HCT116 (cell line): ENCODE measurements at regions not wholly inside any gene's neighbourhood (a gene's known extent, or its start where the extent isn't known, plus 50 kb on each side); places are given as distances from the start of the nearest gene placed in this dataset.

ENCODE experiments used
- ATAC-seq: fragments of 200-7000 bp; cut with Tn5 transposase; 2 replicates; pipeline ENCODE4 v1.9.1; 2020; ENCODE audit warnings: mild to moderate bottlenecking, moderate library complexity
- BruUV-seq: library from RNA; stranded (reverse); fragments of 400-500 nt; replicated peaks from 2 replicates; lab custom pipeline; 2021; lab: Mats Ljungman, UMichigan
- CTCF ChIA-PET: fragments of 300-600 bp; sonication (Branson Sonifier 250); formaldehyde crosslinking; loops from one replicate; lab custom pipeline; 2021; ENCODE audit warnings: antibody characterized with exemption; lab: Charles Lee
- POLR2A ChIA-PET: fragments of 300-600, 350-600 bp; sonication (Branson Sonifier 250); formaldehyde crosslinking; loops from one replicate; lab custom pipeline; 2021; ENCODE audit warnings: antibody characterized with exemption; lab: Charles Lee
- RAD21 ChIA-PET, 2 experiments: fragments of 300-600 bp; sonication (Branson Sonifier 250); formaldehyde crosslinking; loops; one replicate each; lab custom pipeline; 2023; ENCODE audit warnings: low total read pairs in 2 of 2; ENCODE audit not compliant: uncharacterized antibody in 2 of 2, unreplicated experiment in 2 of 2, low non-redundant PET in 1 of 2; lab: Charles Lee
- DNase-seq: peaks from one replicate; pipeline ENCODE4 v3.0.0-alpha.2; 2010; ENCODE audit warnings: low read depth, low spot score
- H2AFZ ChIP-seq: fragments of 200-600 bp; shearing (Covaris generic), sonication (generic); 2 replicates; pipeline ENCODE4 v1.6.1; 2017; ENCODE audit warnings: low read depth, mixed run types, mixed read lengths, antibody characterized with exemption, low read length; ENCODE audit not compliant: poor library complexity, severe bottlenecking
- H3K27ac ChIP-seq: 2 replicates; pipeline ENCODE4 v1.5.1; 2012; ENCODE audit warnings: low read depth, low read length
- H3K27me3 ChIP-seq: fragments of 200-600 bp; sonication (generic); 2 replicates; pipeline ENCODE4 v1.6.1; 2016; ENCODE audit warnings: mixed run types, low read length, mixed read lengths; ENCODE audit not compliant: insufficient read depth
- H3K36me3 ChIP-seq, 2 experiments: fragments of 200-500 bp in 1 of 2; fragments of 200-600 bp in 1 of 2; sonication (Bioruptor generic) in 1 of 2; sonication (generic) in 1 of 2; 2 replicates each; pipeline versions ENCODE4 v1.5.1 to v1.6.1; 2014 to 2016; ENCODE audit warnings: low read length in 2 of 2, inconsistent platforms in 1 of 2, mixed read lengths in 1 of 2, mixed run types in 1 of 2; ENCODE audit not compliant: insufficient read depth in 2 of 2, control insufficient read depth in 1 of 2
- H3K4me1 ChIP-seq, 2 experiments: fragments of 200-600 bp in 1 of 2; sonication (generic) in 1 of 2; 2 replicates each; pipeline versions ENCODE4 v1.5.1 to v1.6.1; 2012 to 2017; ENCODE audit warnings: low read length in 2 of 2, inconsistent platforms in 1 of 2, mild to moderate bottlenecking in 1 of 2, mixed read lengths in 1 of 2, mixed run types in 1 of 2, moderate library complexity in 1 of 2; ENCODE audit not compliant: insufficient read depth in 2 of 2, control insufficient read depth in 1 of 2
- H3K4me2 ChIP-seq: fragments of 200-600 bp; sonication (generic); 2 replicates; pipeline ENCODE4 v1.6.1; 2017; ENCODE audit warnings: mixed run types, low read length, mixed read lengths
- H3K4me3 ChIP-seq, 2 experiments: fragments of 200-600 bp in 1 of 2; sonication (generic) in 1 of 2; replicated peaks in 1 of 2; 2 replicates each; pipeline ENCODE4 v1.5.1; 2011 to 2016; ENCODE audit warnings: low read length in 2 of 2, control low read depth in 1 of 2, low read depth in 1 of 2, mild to moderate bottlenecking in 1 of 2, mixed read lengths in 1 of 2, mixed run types in 1 of 2
- H3K79me2 ChIP-seq: fragments of 200-600 bp; sonication (generic); 2 replicates; pipeline ENCODE4 v1.6.1; 2017; ENCODE audit warnings: mild to moderate bottlenecking, mixed run types, low read length, moderate library complexity, mixed read lengths; ENCODE audit not compliant: insufficient read depth
- H3K9ac ChIP-seq: fragments of 200-600 bp; sonication (generic); 2 replicates; pipeline ENCODE4 v1.6.1; 2016; ENCODE audit warnings: low read length, mixed read lengths
- H3K9me2 ChIP-seq: fragments of 200-600 bp; sonication (generic), shearing (Covaris generic); 2 replicates; pipeline ENCODE4 v1.6.1; 2017; ENCODE audit warnings: mixed run types, mild to moderate bottlenecking, moderate library complexity; ENCODE audit not compliant: insufficient read depth
- H3K9me3 ChIP-seq, 2 experiments: fragments of 200-500 bp in 1 of 2; fragments of 200-600 bp in 1 of 2; sonication (Bioruptor generic) in 1 of 2; sonication (generic) in 1 of 2; 2 replicates each; pipeline ENCODE4 v1.6.1; 2014 to 2017; ENCODE audit warnings: low read length in 2 of 2, mixed read lengths in 2 of 2, inconsistent platforms in 1 of 2, low read depth in 1 of 2, mild to moderate bottlenecking in 1 of 2, mixed run types in 1 of 2, moderate library complexity in 1 of 2; ENCODE audit not compliant: control insufficient read depth in 1 of 2, insufficient read depth in 1 of 2
- H4K20me1 ChIP-seq: fragments of 200-600 bp; sonication (generic), shearing (Covaris generic); 2 replicates; pipeline ENCODE4 v1.6.1; 2017; ENCODE audit warnings: mixed run types, mild to moderate bottlenecking, moderate library complexity; ENCODE audit not compliant: insufficient read depth
- ATF3 ChIP-seq: IDR thresholded peaks from 2 replicates; pipeline ENCODE4 v1.6.1; 2012
- CBX3 ChIP-seq: IDR thresholded peaks from 2 replicates; pipeline ENCODE4 v1.6.1; 2012; ENCODE audit warnings: low read depth
- CTCF ChIP-seq, 3 experiments: fragments of 200-600 bp in 1 of 3; sonication (generic) in 1 of 3; IDR thresholded peaks in 2 of 3; conservative IDR thresholded peaks in 1 of 3; 2 replicates each; pipeline ENCODE4 v1.5.1; 2012 to 2017; ENCODE audit warnings: low read depth in 2 of 3, low read length in 2 of 3, antibody characterized with exemption in 1 of 3, borderline replicate concordance in 1 of 3, control low read depth in 1 of 3, mild to moderate bottlenecking in 1 of 3, mixed read lengths in 1 of 3, mixed run types in 1 of 3, moderate library complexity in 1 of 3; ENCODE audit not compliant: insufficient read depth in 1 of 3
- EZH2phosphoT487 ChIP-seq: fragments of 200-600 bp; IDR thresholded peaks from 2 replicates; pipeline ENCODE4 v1.6.1; 2018; ENCODE audit warnings: antibody characterized with exemption, borderline replicate concordance
- FOSL1 ChIP-seq: IDR thresholded peaks from 2 replicates; pipeline ENCODE4 v1.6.1; 2012; ENCODE audit warnings: low read depth
- JUND ChIP-seq: IDR thresholded peaks from 2 replicates; pipeline ENCODE4 v1.6.1; 2012
- POLR2AphosphoS5 ChIP-seq: IDR thresholded peaks from 2 replicates; pipeline ENCODE4 v1.6.1; 2011; ENCODE audit warnings: mild to moderate bottlenecking, low read depth, low read length, moderate library complexity
- ZFX ChIP-seq: fragments of 450-650 bp; IDR thresholded peaks from 2 replicates; pipeline ENCODE4 v1.6.1; 2017
- ZNF274 ChIP-seq: fragments of 200-500 bp; sonication (Bioruptor generic); IDR thresholded peaks from 2 replicates; pipeline ENCODE4 v1.6.1; 2014; ENCODE audit warnings: mild to moderate bottlenecking, low read depth, low read length, inconsistent platforms
- intact Hi-C: fragments of 100-400 bp; cut with micrococcal nuclease; formaldehyde crosslinking; loops from 2 replicates; pipeline ENCODE4 v1.10.0; 2022

GRCh38 chr13:67867206-67867605 is 637.1 kb upstream of the PCDH9 start:
- Histone ChIP-seq H3K4me1 (no peaks in the 10 kb centered on the region), H3K4me2 (no peak overlapping the region), H2AFZ (no peak overlapping the region), H3K36me3 (no peaks in the 10 kb centered on the region), H3K9me3 (peaks cover 0 to 5% of the 10 kb centered on the region in 2 experiments; a peak in 2 of 4 replicates), H3K4me3 (no peak overlapping the region), H4K20me1 (no peaks in the 10 kb centered on the region), H3K9ac (no peak overlapping the region), H3K9me2 (no peaks in the 10 kb centered on the region), H3K27ac (no peak overlapping the region), H3K27me3 (no peaks in the 10 kb centered on the region), H3K79me2 (no peaks in the 10 kb centered on the region)
- intact Hi-C loops = no loop called here
- ATAC-seq (no peak), DNase-seq (no peak)
- TF ChIP-seq CTCF (IDR thresholded peaks at IDR 0.05 in 2 of 3, conservative IDR thresholded peaks at IDR 0.05 in 1 of 3; ENCODE audit: borderline replicate concordance in 1 of 3, insufficient read depth in 1 of 3, low read depth in 2 of 3, low read length in 2 of 3) = no peak
- ChIA-PET CTCF (no interaction called here), RAD21 (no interaction called here), POLR2A (no interaction called here)
- no TSS peak for BruUV-seq

GRCh38 chr13:67860315-67860714 is 630.2 kb upstream of the PCDH9 start:
- no peaks in the 10 kb centered on the region for H3K36me3 ChIP-seq
- no peaks in the 10 kb centered on the region for H4K20me1 ChIP-seq
- no peaks in the 10 kb centered on the region for H3K9me2 ChIP-seq
- no peak overlapping the region for H3K9ac ChIP-seq
- ChIA-PET CTCF (no interaction called here), POLR2A (no interaction called here)
- no TSS peak for BruUV-seq
- no peak overlapping the region for H3K4me3 ChIP-seq
- H3K9me3 ChIP-seq = no peaks in the 10 kb centered on the region; a peak in 1 of 4 replicates
- no peaks in the 10 kb centered on the region for H3K4me1 ChIP-seq
- DNase-seq (no peak), ATAC-seq (no peak)
- no peaks in the 10 kb centered on the region for H3K79me2 ChIP-seq
- no peak for TF ChIP-seq EZH2phosphoT487
- TF ChIP-seq JUND = no peak
- no peak for TF ChIP-seq ZFX
- TF ChIP-seq CTCF (IDR thresholded peaks at IDR 0.05 in 2 of 3, conservative IDR thresholded peaks at IDR 0.05 in 1 of 3; ENCODE audit: borderline replicate concordance in 1 of 3, insufficient read depth in 1 of 3, low read depth in 2 of 3, low read length in 2 of 3) = no peak
- TF ChIP-seq ATF3 = no peak
- TF ChIP-seq FOSL1 = no peak
- no peak for TF ChIP-seq ZNF274
- no peak for TF ChIP-seq CBX3
- no peak for TF ChIP-seq POLR2AphosphoS5
- TF ChIP-seq, all 23 proteins: peak for 0
- intact Hi-C loops = no loop called here
- no peaks in the 10 kb centered on the region for H3K27me3 ChIP-seq
- H2AFZ ChIP-seq = no peak overlapping the region
- RAD21 ChIA-PET = no interaction called here
- no peak overlapping the region for H3K4me2 ChIP-seq
- H3K27ac ChIP-seq = no peak overlapping the region
